NCI-H446 treated with DMSO at 0.1 percent for 48 hours (cell line): ENCODE measurements at regions not wholly inside any gene's neighbourhood (a gene's known extent, or its start where the extent isn't known, plus 50 kb on each side); places are given as distances from the start of the nearest gene placed in this dataset.

Source experiments
- DNase-seq: peaks from one replicate; lab custom pipeline; 2025; lab: John Stamatoyannopoulos, UW

DNA sequence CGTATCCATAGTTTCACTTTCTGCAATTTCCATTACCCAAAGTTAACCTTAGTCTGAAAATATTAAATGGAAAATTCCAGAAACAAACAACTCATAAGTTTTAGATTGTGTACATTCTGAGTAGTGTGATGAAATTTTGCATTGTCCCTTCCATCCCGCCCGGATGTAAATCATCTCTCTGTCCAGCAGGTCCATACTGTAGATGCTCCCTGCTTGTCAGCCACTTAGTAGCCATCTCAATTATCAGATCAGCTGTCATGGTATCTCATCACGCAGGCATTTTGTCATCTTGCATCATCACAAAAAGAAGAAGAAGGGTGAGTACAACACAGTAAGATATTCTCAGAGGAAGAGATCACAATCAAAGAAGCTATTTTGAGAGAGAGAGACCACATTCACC is 185.0 kb upstream of the STK17B start:
- no peak for DNase-seq

DNA sequence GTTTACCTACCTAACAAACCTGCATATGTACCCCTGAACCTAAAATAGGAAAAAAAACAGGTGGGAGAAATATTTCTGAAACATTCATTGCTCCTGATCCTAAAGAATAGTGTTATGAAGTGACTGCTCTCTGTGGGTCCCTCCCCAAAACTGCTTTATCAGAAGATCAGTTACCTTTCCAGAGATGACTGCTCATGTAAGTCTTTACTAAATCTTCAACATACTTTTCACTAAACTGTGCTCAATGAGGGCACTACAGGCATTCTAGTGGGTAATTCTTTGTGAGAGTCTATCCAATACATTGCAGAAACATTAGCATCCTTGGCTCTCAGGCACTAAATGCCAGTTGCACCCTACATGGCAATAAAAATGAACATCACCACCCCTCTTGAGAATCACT is 189.3 kb upstream of the STK17B start:
- no peak for DNase-seq

DNA sequence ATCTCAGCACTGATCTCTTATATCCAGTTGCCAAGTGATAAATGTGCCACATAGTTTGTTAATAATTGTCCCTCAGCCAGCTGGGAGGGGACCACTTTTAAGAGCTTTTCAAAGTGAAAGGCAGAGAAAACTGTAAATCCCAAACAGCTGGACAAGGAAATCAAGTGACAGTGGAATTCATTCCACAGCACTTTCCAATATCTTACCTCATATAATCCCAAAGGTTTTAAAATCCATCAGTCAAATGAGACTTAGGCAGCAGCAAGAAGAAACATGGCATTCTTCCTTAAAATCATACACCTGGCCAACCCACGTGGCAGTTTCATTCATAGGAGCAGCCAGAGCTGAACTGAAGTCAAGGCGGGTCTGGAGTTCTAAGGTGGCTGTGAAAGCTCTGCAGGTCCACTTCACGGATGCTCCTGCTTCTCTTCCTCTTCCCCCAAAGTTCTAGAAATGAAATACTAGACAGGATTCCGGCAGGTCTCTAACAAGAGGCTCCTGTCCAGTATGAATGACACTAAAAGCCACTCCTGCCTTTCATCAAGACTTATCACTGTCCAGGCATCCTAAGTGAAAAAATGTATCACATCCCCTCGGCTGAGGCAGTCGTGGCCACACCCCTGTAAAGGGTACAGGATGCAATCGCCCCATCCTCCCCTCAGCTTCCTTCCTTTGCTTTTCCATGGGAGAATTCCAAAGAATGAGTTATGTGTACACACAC is 190.4 kb upstream of the STK17B start:
- DNase-seq = no peak

DNA sequence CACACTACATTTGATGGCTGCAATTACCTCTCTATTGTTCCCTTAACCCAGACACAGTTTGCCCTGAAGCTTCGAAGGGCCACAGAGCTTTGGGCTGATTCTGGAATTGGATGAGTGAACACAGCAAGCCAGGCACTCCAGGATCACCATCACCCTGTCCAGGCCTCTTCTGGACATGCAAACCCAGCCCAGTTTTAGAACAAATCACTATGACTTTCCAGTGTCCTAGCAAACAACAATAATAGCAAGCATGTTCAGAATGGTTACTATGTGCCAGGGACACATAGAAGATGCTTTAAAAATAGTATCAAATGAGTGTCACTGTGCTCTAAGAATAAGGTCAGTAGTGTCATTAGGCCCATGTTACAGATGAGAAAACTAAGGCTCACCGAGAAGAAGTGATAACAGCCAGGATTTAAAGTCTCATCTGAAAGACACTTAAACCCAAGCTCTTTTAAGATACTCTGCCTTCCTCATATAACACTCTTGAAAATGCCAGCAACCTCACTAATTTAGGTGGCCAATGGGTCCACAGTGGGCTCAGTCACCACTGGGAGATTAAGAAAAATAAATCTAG is 191.7 kb upstream of the STK17B start:
- DNase-seq = no peak

DNA sequence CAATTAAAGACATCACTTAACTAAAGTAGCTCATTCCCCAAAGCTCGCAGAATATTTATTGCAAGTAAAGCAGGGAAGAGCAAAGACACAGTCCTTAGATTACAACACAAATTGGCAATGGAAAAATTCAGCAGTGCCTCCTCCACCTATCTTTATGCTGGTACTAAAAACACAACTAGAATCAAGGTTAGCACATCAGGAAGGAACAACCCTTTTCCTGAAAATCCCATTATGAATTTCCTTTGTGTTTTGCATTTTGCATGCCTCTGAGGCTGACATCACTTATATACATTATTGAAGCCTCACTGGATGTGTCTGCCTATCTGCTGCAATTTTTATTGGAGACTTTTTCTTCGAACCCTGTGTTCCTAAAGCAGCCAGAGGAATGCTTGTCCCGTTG is 193.8 kb upstream of the STK17B start:
- no peak for DNase-seq

DNA sequence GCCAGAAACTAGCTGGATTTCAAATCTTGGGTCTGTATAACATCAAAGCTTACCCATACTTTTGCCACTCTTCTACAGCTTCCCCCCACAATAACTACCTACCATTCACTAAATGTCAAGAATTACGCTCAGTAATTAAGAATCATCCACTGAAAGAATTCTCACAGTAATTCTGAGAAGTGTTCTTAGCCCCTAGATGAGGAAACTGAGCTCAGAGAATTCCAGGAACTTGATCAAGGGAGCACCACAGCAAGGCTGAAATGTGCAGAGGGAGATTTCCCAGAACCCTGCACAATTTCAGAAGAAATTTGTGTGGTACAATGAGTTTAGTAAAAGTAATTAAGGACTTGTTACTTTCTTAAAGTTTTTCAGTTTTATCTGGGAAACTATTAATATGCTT is 194.5 kb upstream of the STK17B start:
- no peak for DNase-seq

DNA sequence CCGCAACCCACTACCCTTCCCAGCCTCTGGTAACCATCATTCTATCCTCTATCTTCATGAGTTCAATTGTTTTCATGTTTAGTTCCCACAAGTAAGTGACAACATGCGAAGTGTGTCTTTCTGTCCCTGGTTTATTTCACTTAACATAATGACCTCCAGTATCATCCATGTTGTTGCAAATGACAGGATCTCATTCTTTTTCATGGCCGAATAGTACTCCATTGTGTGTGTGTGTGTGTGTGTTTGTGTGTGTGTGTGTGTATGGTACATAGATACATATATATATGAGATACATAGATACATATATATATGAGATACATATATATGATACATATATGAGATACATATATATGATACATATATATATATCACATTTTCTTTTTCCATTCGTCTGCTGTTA is 196.3 kb upstream of the STK17B start:
- DNase-seq = no peak

DNA sequence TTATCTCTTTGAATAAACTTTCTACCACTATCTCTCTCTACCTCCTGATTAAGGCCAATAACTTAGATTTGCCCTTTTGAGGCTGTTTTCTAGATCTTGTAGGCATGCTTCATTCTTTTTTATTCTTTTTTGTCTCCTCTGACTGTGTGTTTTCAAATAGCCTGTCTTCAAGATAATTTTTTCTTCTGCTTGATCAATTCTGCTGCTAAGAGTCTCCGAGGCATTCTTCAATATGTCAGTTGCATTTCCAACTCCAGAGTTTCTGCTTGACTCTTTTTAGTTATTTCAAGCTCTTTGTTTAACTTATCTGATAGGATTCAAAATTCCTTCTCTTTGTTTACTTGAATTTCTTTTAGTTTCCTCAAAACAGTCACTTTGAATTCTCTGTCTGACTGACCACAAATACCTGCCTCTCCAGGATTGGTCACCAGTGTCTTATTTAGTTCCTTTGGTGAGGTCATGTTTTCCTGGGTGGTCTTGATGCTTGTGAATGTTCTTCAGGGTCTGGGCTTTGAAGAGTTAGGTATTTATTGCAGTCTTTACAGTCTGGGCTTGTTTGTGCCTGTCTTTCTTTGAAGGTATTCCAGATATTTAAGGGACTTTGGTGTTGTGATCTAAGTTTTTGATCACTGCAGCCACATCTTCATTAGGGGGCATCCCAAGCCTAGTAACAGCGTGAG is 197.3 kb upstream of the STK17B start:
- no peak for DNase-seq

DNA sequence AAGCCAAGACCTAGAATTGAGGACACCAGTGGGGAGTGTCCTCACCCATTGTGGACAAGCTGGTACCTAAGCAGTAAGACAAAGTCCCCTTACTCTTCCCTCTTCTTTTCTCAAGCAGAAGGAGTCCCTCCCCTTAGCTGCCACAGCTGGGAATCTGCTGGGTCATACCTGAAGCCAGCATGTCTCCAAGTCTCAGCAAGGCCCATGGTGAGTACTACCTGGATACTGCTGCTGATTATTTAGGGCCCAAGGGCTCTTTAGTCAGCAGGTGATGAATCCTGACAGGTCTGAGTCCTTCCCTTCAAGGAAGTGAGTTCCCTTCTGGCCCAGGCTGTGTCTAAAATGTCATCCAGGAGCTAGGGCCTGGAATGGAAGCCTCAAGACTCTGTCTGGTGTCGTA is 198.6 kb upstream of the STK17B start:
- no peak for DNase-seq

DNA sequence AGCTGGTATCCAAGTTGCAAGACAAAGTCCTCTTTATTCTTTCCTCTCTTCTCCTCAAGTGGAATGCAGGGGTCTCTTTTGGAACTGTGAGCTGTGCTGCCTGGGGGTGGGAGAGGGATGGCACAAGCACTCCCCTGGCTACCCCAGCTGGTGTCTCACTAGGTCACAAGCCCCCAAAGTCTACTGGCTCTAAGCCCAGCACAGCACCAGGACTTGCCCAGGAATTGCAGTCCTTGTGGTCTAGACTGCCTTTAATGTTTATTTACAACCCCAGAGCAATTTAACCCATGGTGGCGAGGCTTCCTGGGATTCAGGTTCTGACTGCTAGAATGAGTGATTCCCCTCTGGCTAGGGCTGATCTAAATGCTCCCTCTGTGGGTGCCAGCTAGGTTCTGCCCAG is 199.0 kb upstream of the STK17B start:
- DNase-seq = no peak

DNA sequence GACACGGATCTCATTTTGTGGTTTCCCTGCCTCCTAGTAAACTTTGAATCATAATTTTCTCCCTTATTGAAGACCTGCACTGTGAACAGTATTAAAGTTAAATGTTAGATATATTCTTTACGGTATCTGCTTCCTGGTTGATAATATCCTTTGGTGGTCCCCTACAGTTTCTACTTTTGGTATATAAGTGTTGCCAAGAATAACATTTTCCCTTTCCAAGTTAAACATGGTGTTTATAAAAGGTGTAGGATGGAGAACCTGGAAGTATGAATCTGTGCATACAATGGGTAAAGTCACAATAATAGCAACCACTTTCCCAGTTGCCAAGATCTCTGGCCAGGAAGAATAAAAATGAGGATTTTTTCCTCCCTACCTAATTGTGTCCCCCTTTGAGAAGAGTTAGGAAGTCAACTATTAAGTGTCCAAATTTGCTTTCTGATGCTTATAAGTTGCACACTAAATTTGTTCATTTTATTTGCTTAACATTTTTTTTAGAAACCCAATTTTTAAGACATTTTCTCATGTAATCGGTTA is 201.0 kb upstream of the STK17B start:
- no peak for DNase-seq

DNA sequence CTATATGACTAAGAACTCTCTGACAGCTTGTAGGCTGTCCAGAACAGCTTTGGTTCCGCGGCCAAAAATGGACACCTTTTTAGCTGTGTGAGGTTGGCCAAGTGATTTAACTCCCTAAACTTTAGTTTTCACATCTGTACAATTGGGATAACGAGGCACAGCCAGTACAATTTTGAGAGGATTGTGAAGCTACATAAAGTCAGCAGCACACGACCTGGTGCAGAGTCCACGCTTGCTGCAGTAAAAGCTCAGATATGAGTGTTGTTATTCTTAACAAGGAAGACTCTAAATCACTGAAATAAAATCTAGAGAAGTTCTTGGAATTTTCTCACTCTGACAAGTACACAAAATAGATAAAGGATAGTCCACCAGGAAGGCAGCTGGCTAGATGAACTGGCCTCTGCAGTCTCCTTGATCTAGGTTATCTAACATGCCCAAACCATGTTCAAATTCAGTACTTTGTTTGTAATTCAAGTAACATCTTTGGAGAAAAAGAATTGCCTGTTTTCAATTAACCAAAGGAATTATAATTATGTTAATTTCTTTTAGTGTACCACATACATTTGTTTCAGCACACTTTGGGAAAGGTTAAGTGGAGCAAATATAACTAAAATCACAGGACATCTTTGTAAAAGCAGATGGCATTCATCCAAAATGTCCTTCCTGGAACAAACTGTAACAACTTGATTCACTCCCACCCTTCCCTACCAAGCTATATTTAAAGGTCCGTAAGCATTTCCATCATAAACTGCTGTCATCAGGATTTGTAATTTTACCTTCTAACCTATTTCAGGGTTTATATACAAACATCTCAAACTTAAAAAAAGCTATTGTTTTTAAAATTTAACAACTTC is 201.7 kb upstream of the STK17B start:
- DNase-seq = no peak

DNA sequence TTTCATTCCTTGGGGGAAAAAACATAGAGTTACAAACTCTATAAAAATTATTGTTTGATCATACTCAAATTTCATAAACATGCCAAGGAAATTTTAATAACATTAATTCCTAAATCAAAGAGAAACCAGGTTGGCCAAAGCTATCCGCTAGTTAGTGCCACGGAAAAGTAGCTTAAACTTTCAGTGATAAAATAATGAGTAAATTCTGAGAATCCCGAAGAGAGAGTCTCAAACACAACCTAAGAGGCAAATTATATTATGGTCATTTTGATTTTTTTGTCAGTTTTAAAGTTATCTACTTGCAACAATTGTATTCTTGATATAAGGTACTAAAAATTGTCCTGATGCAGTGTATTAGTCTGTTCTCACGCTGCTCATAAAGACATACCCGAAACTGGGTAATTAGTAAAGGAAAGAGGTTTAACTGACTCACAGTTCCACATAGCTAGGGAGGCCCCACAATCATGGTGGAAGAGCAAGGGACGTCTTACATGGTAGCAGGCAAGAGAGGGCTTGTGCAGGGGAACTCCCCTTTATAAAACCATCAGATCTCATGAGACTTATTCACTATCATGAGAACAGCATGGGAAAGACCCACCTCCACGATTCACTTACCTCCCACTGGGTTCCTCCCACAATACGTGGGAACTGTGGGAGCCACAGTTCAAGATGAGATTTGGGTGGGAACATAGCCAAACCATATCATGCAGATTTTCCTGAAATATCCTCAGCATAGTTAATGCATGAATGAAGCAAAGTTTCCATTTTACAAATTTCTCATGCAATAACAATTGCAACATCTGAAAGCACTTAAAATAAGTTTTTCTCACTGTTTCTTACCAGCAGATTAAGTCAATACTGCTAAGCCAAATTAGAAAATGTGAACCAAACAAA is 205.9 kb upstream of the STK17B start:
- no peak for DNase-seq

DNA sequence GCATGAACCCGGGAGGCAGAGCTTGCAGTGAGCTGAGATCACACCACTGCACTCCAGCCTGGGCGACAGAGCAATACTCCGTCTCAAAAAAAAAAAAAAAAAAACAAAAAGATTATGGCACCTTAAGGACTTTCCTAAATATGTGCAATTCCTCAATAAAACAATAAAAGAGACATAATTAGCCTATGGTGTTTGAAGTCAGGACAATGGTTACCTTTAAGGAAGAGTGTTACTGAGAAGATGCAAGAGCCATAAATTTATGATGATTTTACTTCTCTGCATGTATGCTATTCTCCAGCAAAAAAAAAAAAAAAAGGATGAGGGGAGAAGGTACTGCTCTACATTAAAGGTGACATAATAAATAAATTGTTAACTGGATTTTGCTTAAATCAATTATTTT is 208.2 kb upstream of the STK17B start:
- DNase-seq = no peak

DNA sequence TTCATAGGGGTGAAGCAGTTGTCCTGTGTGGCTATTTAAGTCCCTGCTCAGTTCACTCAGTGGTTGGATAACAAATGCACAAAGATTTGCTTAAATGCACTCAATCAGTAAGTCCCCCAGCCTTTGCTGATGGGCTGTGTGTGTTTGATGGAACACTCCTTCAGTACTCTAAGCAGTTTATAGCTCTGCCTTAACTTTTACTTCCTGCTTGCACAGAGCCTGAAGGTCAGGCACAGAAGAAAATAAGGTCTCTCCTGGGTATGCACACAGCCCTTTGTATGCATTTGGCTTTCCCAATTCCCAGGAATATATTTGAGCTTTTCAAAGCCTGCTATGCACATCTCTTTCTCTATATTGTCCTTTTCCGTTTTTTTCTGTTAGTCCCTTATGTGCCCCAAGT is 208.7 kb upstream of the STK17B start:
- DNase-seq = no peak

DNA sequence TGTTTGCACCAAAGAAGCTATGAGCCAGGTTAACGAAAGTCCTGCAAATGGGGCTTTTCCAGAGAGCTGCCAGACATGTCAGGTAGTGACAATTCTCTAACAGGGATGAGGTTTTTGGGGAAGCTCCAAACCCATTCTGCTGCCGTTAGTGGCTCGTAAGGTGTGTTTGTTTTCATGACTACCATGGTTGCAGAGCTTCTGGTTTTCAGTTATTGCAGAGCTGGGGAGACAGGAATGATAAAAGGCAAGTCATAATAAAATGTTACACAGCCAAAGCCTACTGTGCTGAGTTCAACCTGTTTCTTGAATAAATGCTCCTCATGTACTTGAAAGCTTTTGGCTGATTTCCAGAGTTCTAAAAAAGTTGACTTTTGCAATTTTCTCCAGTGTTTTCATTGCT is 209.2 kb upstream of the STK17B start:
- DNase-seq = no peak

DNA sequence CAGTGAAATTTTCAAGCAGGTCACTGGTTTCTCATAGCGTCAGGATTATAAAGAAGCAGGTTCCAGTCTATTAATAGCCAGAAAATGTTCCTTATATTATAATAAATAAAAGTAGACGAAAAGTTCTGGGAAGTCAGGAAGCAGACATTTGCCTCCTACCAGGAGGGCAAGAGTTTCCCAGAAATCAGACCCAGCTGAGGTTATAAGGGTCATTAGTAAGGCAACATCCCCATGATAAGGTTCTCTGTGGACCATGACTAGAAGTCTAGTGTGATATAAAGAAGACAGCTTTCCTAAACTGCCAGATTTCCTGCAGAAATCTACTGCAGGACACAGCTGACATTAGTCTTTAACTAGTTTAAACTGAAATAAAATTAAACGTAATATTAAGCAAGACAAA is 210.1 kb upstream of the STK17B start:
- no peak for DNase-seq

DNA sequence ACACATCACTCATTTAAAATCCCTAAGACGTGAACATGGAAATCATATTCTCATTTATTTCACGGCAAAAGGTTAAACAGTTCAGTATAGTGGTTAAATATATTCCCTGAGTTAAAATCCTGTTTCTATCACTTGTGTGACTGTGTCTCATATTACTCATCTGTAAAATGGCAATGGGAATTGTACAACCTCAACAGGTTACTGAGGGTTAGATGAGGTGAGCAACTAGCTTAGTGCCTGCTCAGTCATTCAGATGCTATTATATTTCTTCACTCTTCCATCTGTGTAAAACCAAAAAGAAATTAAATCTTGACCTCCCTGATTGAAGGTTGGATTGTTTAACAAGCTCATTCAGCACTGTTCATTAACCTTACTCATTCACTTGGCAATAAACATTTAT is 212.4 kb upstream of the STK17B start:
- DNase-seq = no peak

DNA sequence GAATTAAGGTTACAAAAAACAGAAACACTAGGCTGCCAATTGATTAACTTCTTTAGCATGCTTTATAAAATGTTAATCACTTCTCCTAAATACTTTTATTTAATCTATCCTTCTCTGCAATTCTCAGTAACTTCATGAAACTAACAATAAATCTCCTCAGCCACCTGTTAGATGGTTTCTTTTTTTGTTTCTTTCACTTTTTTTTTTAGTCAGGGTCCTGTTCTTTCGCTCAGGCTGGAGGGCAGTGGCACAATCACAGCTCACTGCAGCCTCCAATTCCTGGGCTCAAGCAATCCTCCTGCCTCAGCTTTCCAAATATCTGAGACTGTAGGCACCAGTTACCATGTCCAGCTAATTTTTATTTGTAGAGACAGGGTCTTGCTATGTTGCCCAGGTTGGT is 213.4 kb upstream of the STK17B start:
- no peak for DNase-seq

DNA sequence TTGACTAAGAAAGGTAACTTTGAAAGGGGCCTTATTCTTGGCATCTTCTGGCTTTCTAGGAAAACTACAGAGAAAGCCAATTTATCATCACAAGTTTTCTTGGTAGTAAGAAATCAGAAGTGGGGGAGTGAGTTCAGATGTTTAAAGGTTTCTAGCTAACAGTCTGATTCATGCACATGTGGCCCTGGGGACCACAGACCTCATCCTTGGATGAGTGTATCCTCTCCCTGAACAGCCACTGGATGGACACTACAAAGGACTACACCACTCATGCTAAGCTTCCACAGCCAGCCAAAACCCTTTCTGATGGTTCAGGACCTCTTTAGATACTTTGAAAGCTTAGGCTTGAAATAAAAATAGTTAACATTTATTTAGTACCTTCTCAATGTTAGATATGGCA is 218.3 kb upstream of the STK17B start:
- DNase-seq = no peak
